ENCODE measurements at regions not wholly inside any gene's neighbourhood (a gene's known extent, or its start where the extent isn't known, plus 50 kb on each side); places are given as distances from the start of the nearest gene placed in this dataset.

GRCh38 chr10:42999385-43000020 lies 77.4 kb upstream of the RET start:
- Histone ChIP-seq H3K9me3 (ENCODE audit: control insufficient read depth, insufficient read depth, low read length) (no peaks in the 10 kb centered on the region), H2BK5ac (ENCODE audit: low read depth, low read length, poor library complexity, severe bottlenecking) (no peak overlapping the region), H3K23ac (ENCODE audit: low read depth, low read length) (no peak overlapping the region), H3K56ac (ENCODE audit: extremely low read depth, insufficient read depth, low read length) (no peak overlapping the region), H2BK20ac (ENCODE audit: low read depth, low read length) (no peak overlapping the region), H4K5ac (ENCODE audit: low read depth, low read length) (no peak overlapping the region), H3K14ac (replicated peaks; ENCODE audit: low read depth, low read length) (no peak overlapping the region), H3K27me3 (ENCODE audit: control insufficient read depth, insufficient read depth, low read length) (no peaks in the 10 kb centered on the region; the same call in 1 of the 2 replicates), H3K4me2 (ENCODE audit: low read depth, low read length) (no peak overlapping the region), H3K9me1 (ENCODE audit: insufficient read depth, low read length) (no peaks in the 10 kb centered on the region), H2BK15ac (ENCODE audit: low read depth, low read length) (no peak overlapping the region), H2AK9ac (replicated peaks; ENCODE audit: low read depth, low read length, poor library complexity) (no peak overlapping the region), H3K18ac (ENCODE audit: low read depth, low read length) (no peak overlapping the region), H3K36me3 (ENCODE audit: control insufficient read depth, insufficient read depth, low read length) (no peaks in the 10 kb centered on the region), H3K4me1 (ENCODE audit: control insufficient read depth, insufficient read depth, low read length) (no peaks in the 10 kb centered on the region), H2AK5ac (ENCODE audit: low read depth, low read length) (no peak overlapping the region), H3K79me1 (ENCODE audit: low read depth in 1 of 2, low read length in 2 of 2) (no peaks in the 10 kb centered on the region), H2AFZ (replicated peaks; ENCODE audit: low read length, poor library complexity) (no peak overlapping the region), H4K20me1 (ENCODE audit: insufficient read depth, low read length) (no peaks in the 10 kb centered on the region), H4K8ac (ENCODE audit: low read depth in 2 of 2, low read length in 2 of 2) (no peak overlapping the region), H3K4me3 (ENCODE audit: insufficient read depth, low read depth, low read length) (no peak overlapping the region), H2BK120ac (ENCODE audit: low read depth, low read length) (no peak overlapping the region), H3K4ac (ENCODE audit: low read depth, low read length) (no peak overlapping the region), H4K91ac (ENCODE audit: insufficient read depth, low read depth, low read length) (no peak overlapping the region), H3K9ac (ENCODE audit: low read depth, low read length) (no peak overlapping the region), H3K27ac (ENCODE audit: insufficient read depth, low read length) (no peak overlapping the region)
- dilution Hi-C loops (cut with HindIII; ENCODE audit: low sequenced_read_pairs, unreplicated experiment) (no loop called here), in situ Hi-C loops (cut with MboI; ENCODE audit: low sequenced_read_pairs) (no loop called here), intact Hi-C loops (cut with micrococcal nuclease) (loop anchor here (10.0 kb wide), 1 partner anchor 85 kb away; no protein-coding TSS in a partner anchor)
- WGBS, 2 experiments (ENCODE audit: extremely low coverage in 2 of 2, insufficient read length in 1 of 2), result 68% methylated on average over 7 of the region's 8 CpGs; no CpG with 5 or more reads in 1 of the 2 experiments
- ChIA-PET POLR2A (ENCODE audit: unreplicated experiment) (no interaction called here), CTCF (interaction anchor here (0.7 kb wide), 1 partner anchor 1947 kb away, joined by 4 read pairs; no protein-coding TSS in a partner anchor)
- ATAC-seq (ENCODE audit: low read depth) (no peak), DNase-seq (no peak)
- BruUV-seq (replicated peaks), result no TSS peak
- no peak for TF ChIP-seq RFX5 (IDR thresholded peaks at IDR 0.05; ENCODE audit: low read depth, low read length)
- TF ChIP-seq BHLHE40 (IDR thresholded peaks at IDR 0.05; ENCODE audit: low read depth, low read length), result no peak
- TF ChIP-seq ELK1 (IDR thresholded peaks at IDR 0.05; ENCODE audit: borderline replicate concordance, low read depth, low read length), result no peak
- TF ChIP-seq CTCF (conservative IDR thresholded peaks at IDR 0.05; ENCODE audit: low read depth, low read length), result no peak
- TF ChIP-seq CEBPB (IDR thresholded peaks at IDR 0.05; ENCODE audit: low read depth, low read length), result no peak
- TF ChIP-seq RAD21 (IDR thresholded peaks at IDR 0.05; ENCODE audit: low read length), result no peak
- TF ChIP-seq MAZ (IDR thresholded peaks at IDR 0.05; ENCODE audit: borderline replicate concordance, low read depth, low read length), result no peak
- no peak for TF ChIP-seq CHD1 (IDR thresholded peaks at IDR 0.05; ENCODE audit: low read depth, low read length)
- no peak for TF ChIP-seq POLR2A (IDR thresholded peaks at IDR 0.05; ENCODE audit: low read depth, low read length)
- no peak for TF ChIP-seq SMC3 (IDR thresholded peaks at IDR 0.05; ENCODE audit: low read depth, low read length)

Data from IMR-90 (cell line).